ENCODE measurements at regions not wholly inside any gene's neighbourhood (a gene's known extent, or its start where the extent isn't known, plus 50 kb on each side); places are given as distances from the start of the nearest gene placed in this dataset.

DNA sequence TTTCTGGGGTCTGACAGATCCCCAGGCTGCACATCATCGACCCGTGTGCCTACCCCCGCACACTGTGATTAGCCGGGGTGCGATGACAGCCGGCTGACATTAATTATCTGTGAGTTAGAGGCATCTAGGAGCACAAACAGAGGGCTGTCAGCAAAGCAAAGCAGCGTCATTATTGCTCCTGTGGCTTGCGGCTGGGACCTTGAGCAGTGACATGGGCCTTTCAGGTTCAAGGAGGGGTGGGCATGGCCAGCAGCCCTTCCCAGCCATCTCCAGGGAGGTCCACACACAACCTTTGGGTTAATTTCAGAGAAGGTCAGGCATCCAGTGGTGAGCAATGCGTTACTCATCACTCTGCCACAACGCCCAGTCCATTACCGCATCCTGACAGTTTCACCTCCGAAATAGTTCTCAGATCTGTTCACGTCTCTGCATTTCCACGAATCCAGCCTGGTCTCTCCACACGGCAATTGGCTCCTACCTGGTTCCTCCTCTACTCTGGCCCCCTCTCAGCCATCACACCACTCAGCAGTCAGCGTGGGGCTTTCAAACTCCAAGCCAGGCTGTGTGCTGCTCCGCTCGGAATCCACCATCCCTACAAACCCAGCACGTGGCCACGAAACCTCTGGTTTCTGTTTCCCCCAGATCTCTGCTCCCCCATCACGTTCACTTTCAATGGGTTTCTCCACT, 249.7 kb upstream of the C16orf82 start:
- no peak overlapping the region for H3K4me2 ChIP-seq (ENCODE audit: insufficient read depth, low read length)
- TF ChIP-seq, protein P1, sequence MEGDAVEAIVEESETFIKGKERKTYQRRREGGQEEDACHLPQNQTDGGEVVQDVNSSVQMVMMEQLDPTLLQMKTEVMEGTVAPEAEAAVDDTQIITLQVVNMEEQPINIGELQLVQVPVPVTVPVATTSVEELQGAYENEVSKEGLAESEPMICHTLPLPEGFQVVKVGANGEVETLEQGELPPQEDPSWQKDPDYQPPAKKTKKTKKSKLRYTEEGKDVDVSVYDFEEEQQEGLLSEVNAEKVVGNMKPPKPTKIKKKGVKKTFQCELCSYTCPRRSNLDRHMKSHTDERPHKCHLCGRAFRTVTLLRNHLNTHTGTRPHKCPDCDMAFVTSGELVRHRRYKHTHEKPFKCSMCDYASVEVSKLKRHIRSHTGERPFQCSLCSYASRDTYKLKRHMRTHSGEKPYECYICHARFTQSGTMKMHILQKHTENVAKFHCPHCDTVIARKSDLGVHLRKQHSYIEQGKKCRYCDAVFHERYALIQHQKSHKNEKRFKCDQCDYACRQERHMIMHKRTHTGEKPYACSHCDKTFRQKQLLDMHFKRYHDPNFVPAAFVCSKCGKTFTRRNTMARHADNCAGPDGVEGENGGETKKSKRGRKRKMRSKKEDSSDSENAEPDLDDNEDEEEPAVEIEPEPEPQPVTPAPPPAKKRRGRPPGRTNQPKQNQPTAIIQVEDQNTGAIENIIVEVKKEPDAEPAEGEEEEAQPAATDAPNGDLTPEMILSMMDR (IDR thresholded peaks at IDR 0.05; ENCODE audit: borderline replicate concordance, extremely low read depth, low read length, poor library complexity, severe bottlenecking): no peak
- TF ChIP-seq EZH2 (IDR thresholded peaks at IDR 0.05; ENCODE audit: borderline replicate concordance, low read depth, low read length, severe bottlenecking): no peak

DNA sequence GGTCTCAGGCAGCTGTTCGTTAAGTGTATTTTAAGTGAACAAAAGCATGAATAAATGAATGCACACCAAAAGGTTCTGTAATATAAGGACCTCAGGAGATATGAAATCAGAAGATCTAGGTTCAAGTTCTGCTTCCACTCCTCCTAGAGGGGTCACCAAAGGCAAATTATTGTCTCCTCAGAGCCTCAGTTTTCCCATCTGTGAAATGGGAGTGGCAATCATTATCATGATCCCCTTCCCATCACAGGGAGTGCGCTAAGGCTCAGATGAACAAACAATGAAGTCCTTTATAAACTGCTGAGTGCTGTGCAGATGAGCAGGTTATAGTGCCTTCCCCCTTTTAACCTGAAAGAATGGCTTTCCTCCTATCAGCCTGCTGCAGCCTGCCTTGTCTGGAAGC, 248.3 kb upstream of the C16orf82 start:
- H3K4me1 ChIP-seq (ENCODE audit: insufficient read depth, low read length): no peaks in the 10 kb centered on the region
- H3K9me3 ChIP-seq (ENCODE audit: insufficient read depth, low read length, severe bottlenecking): no peaks in the 10 kb centered on the region
- no peak overlapping the region for H3K9ac ChIP-seq (ENCODE audit: low read depth, low read length)
- no peaks in the 10 kb centered on the region for H3K36me3 ChIP-seq (ENCODE audit: insufficient read depth, low read length)
- no peak overlapping the region for H3K4me2 ChIP-seq (ENCODE audit: insufficient read depth, low read length)
- TF ChIP-seq, protein P1 (IDR thresholded peaks at IDR 0.05; ENCODE audit: borderline replicate concordance, extremely low read depth, low read length, poor library complexity, severe bottlenecking): no peak
- no peak for TF ChIP-seq EZH2 (IDR thresholded peaks at IDR 0.05; ENCODE audit: borderline replicate concordance, low read depth, low read length, severe bottlenecking)
- no peak overlapping the region for H2AFZ ChIP-seq (ENCODE audit: low read depth, low read length)
- H3K27ac ChIP-seq (ENCODE audit: low read length): no peak overlapping the region
- H4K20me1 ChIP-seq (ENCODE audit: insufficient read depth, low read length): no peaks in the 10 kb centered on the region
- H3K4me3 ChIP-seq (ENCODE audit: low read depth in 1 of 2, low read length in 2 of 2): no peak overlapping the region
- H3K27me3 ChIP-seq (ENCODE audit: insufficient read depth, low read length, poor library complexity): peaks cover 9% of the 10 kb centered on the region
- no peak for DNase-seq
- no peak for ATAC-seq (ENCODE audit: insufficient read depth, low read depth)
- no peaks in the 10 kb centered on the region for H3K79me2 ChIP-seq (ENCODE audit: insufficient read depth, low read length)

More for the DNA sequence above, 249.7 kb upstream of the C16orf82 start:
- DNase-seq (peak; percentile 27), ATAC-seq (ENCODE audit: insufficient read depth, low read depth) (peak; percentile 67)
- H4K20me1 ChIP-seq (ENCODE audit: insufficient read depth, low read length): no peaks in the 10 kb centered on the region
- no peak overlapping the region for H2AFZ ChIP-seq (ENCODE audit: low read depth, low read length)
- H3K9me3 ChIP-seq (ENCODE audit: insufficient read depth, low read length, severe bottlenecking): peaks cover 3% of the 10 kb centered on the region
- no peak overlapping the region for H3K9ac ChIP-seq (ENCODE audit: low read depth, low read length)
- H3K27ac ChIP-seq (ENCODE audit: low read length): no peak overlapping the region
- no peaks in the 10 kb centered on the region for H3K4me1 ChIP-seq (ENCODE audit: insufficient read depth, low read length)
- H3K36me3 ChIP-seq (ENCODE audit: insufficient read depth, low read length): no peaks in the 10 kb centered on the region
- peaks cover 2% of the 10 kb centered on the region for H3K27me3 ChIP-seq (ENCODE audit: insufficient read depth, low read length, poor library complexity)
- no peaks in the 10 kb centered on the region for H3K79me2 ChIP-seq (ENCODE audit: insufficient read depth, low read length)
- no peak overlapping the region for H3K4me3 ChIP-seq (ENCODE audit: low read depth in 1 of 2, low read length in 2 of 2)

DNA sequence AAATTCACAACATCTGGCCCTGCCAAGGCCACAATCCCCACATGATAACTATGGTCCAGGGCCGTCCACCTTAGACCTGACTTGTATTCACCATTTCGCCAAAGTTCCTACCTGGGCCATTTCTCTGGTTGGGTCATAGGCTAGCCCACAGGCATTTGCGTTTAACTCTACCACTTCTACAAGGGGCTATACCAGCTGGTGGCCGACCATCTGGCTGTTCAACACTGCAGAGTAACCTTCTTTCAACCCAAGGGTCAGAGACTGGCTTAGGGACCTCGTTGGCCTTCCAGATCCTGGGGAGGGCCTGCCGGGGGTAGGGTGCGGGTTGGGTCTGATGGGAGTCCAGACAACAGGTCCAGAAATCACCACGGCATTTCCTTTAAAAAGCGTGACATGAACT, 242.3 kb upstream of the C16orf82 start:
- no peak for ATAC-seq (ENCODE audit: insufficient read depth, low read depth)
- no peak for DNase-seq
- TF ChIP-seq, protein P1 (IDR thresholded peaks at IDR 0.05; ENCODE audit: borderline replicate concordance, extremely low read depth, low read length, poor library complexity, severe bottlenecking): no peak
- TF ChIP-seq EZH2 (IDR thresholded peaks at IDR 0.05; ENCODE audit: borderline replicate concordance, low read depth, low read length, severe bottlenecking): no peak
- H3K27me3 ChIP-seq (ENCODE audit: insufficient read depth, low read length, poor library complexity): peaks cover 11% of the 10 kb centered on the region
- no peak overlapping the region for H2AFZ ChIP-seq (ENCODE audit: low read depth, low read length)
- no peaks in the 10 kb centered on the region for H3K9me3 ChIP-seq (ENCODE audit: insufficient read depth, low read length, severe bottlenecking)
- no peak overlapping the region for H3K4me2 ChIP-seq (ENCODE audit: insufficient read depth, low read length)
- no peak overlapping the region for H3K4me3 ChIP-seq (ENCODE audit: low read depth in 1 of 2, low read length in 2 of 2)
- H3K79me2 ChIP-seq (ENCODE audit: insufficient read depth, low read length): no peaks in the 10 kb centered on the region
- no peak overlapping the region for H3K27ac ChIP-seq (ENCODE audit: low read length)
- no peaks in the 10 kb centered on the region for H3K4me1 ChIP-seq (ENCODE audit: insufficient read depth, low read length)
- H3K9ac ChIP-seq (ENCODE audit: low read depth, low read length): no peak overlapping the region
- H3K36me3 ChIP-seq (ENCODE audit: insufficient read depth, low read length): no peaks in the 10 kb centered on the region
- no peaks in the 10 kb centered on the region for H4K20me1 ChIP-seq (ENCODE audit: insufficient read depth, low read length)

All from DND-41 (cell line).